ENCODE measurements at regions not wholly inside any gene's neighbourhood (a gene's known extent, or its start where the extent isn't known, plus 50 kb on each side); places are given as distances from the start of the nearest gene placed in this dataset.
"Not testable (repeated sequence)": the region's sequence is repeated elsewhere in the genome, so short reads cannot be mapped to it uniquely, and the experiment has no call there.

DNA sequence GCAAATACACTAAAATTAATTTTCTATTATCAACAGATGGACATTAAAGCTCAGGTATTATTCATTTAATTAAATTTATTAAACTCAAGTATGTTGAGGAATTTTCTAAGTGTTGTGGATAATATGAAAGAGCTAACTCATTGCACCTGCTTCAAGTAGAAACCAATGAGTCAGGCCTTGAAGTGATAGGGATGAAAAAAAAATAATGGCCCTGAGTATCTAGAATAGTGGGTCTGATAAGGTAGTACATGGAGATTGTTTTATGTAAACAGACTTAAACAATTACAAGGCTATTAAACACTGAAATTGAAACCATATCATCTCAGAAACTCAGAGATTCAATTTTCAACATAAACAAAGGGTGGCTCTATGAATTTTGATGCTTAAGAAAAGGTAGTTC lies 857.1 kb upstream of the GBE1 start:
- DNase-seq (ENCODE audit: low spot score): no peak

DNA sequence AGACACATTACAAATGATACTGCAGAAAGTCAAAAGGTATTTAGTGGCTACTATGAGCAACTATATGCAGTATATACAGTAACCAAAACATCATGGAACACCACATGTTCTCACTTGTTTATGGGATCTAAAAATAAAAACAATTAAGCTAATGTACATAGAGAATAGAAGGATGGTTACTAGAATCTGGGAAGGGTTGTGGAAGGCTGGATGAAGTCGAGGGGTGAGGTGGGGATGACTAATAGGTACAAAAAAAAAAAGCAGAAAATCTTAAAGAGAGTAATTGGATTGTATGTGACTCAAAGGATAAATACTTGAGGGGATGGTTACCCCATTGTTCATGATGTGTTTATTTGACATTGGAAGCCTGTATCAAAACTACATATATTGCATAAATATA lies 848.8 kb upstream of the GBE1 start:
- DNase-seq (ENCODE audit: low spot score): no peak

DNA sequence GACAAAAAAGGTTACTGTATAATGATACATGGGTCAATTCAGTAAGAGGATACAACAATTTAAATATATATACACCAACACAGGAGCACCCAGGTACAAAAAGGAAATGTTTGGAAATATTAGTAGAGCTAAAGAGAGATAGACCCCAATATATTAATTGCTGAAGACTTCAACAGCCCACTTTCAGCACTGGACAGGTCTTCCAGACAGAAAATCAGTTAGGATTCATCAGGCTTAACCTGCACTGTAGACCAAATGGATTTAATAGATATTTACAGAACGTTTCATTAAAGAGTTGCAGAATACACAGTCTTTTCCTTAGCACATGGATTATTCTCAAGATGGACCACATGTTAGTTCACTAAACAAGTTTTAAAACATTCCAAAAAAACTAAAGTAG lies 845.9 kb upstream of the GBE1 start:
- no peak for DNase-seq (ENCODE audit: low spot score)

DNA sequence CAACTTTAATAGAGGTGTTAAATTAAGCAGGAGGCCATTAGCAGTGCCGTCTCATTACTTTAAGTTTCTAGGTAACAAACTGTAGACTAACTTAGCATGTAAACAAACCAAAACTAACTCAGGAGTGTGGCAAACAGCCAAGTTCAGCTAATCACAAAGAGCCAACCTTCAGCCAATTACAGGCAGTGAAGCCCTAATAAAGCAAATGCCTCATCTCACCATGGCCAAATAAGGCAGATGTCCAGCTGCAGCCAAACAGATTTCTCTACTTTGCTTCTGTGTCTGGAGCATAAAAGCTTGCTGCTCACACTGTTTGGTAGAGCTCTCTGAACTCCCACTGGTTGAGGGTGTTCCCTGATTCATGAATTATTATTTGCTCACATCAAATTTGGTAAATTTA lies 835.4 kb upstream of the GBE1 start:
- DNase-seq (ENCODE audit: low spot score): no peak

DNA sequence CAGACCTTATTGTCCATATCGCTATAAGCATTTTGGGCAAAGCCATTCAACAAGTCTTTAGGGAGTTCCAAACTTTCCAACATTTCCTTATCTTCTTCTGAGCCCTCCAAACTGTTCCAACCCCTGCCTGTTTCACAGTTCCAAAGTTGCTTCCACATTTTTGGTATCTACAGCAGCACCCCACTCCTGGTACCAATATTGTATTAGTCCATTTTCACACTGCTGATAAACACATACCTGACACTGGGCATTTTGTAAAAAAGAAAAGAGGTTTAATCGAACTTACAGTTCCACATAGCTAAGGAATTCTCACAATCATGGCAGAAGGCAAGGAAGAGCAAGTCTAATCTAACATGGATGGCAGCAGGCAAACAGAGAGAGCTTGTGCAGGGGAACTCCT lies 834.1 kb upstream of the GBE1 start:
- no peak for DNase-seq (ENCODE audit: low spot score)

DNA sequence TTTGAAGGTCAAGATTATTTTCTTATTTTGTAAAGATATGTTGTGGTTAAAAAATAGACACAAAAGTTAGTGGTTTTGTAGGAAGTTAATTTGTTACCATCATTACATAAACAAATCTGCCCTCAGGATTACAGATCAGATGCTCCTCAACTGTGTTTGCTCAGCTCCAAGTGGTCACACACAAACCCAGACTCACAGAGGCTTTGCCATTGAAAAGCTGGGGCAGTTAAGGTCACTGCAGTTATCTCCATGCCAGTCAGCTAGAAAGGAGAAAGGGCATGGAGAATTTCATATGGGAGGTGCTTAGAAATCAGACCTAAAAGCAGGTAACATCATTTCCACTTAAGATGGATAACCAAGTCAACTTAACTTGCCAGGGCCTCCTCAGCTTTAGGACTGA lies 825.7 kb upstream of the GBE1 start:
- no peak for DNase-seq (ENCODE audit: low spot score)

DNA sequence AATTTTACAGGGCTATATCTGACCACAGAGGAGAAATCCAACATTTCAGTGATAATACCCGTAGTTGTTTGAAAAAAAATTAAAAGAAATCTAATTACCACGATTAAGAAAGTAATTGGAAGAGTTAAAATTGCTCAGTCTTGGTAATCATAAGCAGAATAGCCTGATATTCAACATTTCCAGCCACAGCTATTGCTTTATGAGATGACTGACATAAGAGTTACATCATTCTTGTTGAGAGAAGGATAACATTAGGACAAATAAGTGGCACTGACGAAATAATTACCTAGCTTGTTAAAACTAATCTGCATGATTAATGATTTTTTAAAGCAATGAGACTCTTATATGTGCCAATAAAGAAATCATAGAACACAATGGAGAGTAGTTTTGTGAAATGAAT lies 825.0 kb upstream of the GBE1 start:
- no peak for DNase-seq (ENCODE audit: low spot score)

DNA sequence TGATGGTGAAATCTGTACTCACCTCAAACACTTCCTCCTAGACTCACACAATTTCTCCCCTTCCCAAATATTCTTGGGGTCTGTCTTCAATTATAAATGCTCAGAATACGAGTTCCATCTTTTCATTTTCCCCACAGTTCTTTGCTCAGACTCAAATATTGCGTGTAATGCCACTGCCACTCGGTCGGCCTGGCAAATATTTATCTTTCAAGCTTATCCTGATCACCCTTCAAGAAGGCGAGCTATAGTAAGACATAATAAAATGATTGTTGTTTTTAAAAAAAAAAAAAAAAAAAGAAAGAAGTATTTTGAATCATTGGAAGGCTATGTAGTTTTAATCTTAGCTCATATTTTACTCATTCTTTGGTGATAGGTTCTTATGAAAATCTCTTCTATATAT lies 824.6 kb upstream of the GBE1 start:
- not testable (repeated sequence) for DNase-seq (ENCODE audit: low spot score)

DNA sequence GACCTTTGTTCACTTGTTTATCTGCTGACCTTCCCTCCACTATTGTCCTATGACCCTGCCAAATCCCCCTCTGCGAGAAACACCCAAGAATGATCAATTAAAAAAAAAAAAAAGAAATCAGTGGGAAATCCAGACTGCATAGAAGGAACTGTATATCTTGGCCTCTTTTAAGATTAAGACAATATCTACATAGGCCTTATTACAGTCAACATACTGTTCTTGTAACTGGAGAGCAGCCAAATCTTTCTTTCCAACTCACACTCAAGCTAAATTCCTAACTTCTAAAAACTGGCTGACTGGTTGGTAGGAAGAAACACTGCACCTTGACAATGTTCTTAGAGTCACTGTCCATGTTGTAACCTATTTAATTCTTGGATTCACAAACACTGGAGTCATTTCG lies 824.1 kb upstream of the GBE1 start:
- not testable (repeated sequence) for DNase-seq (ENCODE audit: low spot score)

DNA sequence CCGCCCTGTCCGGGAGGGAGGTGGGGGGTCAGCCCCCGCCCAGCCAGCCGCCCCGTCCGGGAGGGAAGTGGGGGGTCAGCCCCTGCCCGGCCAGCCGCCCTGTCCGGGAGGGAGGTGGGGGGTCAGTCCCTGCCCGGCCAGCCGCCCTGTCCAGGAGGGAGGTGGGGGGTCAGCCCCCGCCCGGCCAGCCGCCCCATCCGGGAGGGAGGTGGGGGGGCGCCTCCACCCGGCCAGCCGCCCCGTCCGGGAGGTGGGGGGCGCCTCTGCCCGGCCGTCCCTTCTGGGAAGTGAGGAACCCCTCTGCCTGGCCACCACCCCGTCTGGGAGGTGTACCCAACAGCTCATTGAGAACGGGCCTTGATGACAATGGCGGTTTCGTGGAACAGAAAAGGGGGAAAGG lies 823.4 kb upstream of the GBE1 start:
- not testable (repeated sequence) for DNase-seq (ENCODE audit: low spot score)

DNA sequence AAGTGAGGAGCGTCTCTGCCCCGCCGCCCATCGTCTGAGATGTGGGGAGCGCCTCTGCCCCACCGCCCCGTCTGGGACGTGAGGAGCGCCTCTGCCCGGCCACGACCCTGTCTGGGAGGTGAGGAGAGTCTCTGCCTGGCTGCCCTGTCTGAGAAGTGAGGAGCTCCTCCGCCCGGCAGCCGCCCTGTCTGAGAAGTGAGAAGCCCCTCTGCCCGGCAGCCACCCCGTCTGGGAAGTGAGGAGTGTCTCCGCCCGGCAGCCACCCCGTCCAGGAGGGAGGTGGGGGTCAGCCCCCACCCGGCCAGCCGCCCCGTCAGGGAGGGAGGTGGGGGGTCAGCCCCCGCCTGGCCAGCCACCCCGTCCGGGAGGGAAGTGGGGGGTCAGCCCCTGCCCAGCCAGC lies 823.0 kb upstream of the GBE1 start:
- not testable (repeated sequence) for DNase-seq (ENCODE audit: low spot score)

DNA sequence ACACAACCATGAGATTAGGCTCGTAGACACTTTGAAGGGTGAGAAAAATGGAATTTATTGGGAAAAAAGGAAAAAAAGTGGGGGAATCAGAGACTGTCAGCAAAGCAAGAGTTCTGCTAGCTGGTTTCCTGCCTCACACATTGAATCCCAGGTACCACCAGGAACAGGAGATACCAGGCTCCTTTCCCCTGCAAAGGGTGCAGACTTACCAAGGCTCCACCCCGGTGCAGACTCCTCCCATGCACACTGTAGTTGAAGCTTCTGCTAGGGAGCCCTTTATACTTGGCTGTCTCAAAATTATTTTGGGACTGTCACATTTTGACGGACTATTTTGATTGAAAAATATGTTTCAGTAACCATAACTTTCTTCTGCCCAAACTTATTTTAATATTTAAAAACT lies 819.9 kb upstream of the GBE1 start:
- DNase-seq (ENCODE audit: low spot score): no peak

DNA sequence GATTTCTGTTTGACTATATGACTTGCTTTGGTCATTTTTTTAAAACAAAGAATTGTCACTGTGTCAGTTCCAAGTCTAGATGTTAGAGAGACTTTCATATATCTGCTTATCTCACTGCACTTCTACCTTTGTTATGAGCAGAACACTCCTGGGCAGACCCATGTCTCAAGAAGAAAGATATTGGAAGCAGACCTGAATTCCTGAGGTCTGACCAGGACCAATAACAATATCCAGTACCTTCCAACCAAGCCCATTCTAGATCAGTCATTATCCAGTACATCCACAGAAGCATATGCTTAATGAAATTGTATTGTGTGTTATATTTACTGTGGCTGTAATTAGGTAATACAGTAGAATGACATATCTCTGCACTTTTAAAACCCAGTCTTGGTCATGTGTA lies 811.3 kb upstream of the GBE1 start:
- DNase-seq (ENCODE audit: low spot score): no peak

DNA sequence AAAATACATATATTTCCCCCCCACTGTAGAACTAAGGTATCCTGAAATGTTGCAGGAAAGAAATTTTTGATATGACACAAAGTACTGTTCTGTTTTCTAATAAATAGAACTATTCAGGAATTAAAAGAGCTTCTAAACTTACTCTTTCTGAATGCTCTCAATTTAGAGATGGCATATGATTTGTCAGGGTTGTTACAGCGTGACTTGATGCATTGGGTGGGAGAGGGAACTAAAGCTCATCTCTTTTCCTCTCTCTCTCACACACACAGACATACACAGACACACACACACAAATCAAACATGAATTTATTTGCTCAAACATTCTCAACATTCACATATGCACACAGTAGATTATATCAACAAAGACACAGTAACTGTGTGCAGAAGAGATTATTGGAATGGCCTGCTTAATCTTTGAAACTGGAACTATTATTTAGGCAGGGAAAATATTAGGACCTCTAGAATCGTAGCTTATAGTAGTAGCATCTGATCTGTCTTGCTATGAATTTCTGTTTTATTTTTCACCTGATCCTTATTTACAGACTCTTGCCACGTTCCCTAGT lies 807.4 kb upstream of the GBE1 start:
- DNase-seq (ENCODE audit: low spot score): no peak

DNA sequence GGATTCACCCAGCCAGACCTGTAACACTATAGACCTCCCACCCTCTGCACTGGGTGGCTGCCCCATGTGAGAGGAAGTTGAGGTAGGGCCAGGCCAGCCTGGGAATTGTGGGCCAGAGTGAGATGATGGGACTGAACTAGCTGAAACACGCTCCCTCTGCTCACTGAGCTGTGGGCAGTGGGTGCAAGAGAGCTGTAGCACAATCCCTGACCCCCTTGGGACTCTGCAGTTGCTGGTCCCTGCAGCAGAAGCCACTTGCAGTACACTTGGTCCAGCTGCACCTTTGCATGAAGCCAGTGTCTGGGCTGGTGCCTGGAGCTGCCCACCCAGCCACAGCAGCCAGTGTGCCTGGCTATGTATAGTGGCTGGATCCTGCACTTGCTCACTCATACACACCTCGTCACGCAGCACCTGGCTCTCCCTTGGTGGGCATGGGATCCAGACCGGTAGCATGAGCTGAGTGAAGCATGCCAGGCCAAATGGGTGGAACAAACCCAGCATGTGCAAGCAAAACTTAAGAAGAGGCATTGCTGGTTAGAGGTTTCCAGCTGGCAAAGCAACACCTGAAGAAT lies 805.7 kb upstream of the GBE1 start:
- no peak for DNase-seq (ENCODE audit: low spot score)

DNA sequence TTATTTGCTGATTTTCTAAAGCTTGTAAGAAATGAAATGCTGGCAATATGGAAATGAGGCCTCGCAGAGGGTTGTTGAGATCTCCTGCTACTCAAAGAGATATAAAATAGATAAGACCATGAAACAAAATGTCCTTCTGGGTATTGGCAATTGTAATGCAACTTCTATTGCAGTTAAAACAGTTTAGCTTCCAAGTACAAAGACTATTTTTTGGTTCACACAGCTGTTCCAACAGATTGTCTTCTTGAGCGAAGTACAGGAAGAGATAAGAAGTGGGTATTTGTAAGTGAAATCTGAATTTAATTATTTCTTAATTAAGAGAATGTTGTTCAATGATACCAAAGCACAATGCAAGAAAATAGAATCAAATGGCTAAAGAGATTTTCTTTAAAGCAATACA lies 801.5 kb upstream of the GBE1 start:
- no peak for DNase-seq (ENCODE audit: low spot score)

DNA sequence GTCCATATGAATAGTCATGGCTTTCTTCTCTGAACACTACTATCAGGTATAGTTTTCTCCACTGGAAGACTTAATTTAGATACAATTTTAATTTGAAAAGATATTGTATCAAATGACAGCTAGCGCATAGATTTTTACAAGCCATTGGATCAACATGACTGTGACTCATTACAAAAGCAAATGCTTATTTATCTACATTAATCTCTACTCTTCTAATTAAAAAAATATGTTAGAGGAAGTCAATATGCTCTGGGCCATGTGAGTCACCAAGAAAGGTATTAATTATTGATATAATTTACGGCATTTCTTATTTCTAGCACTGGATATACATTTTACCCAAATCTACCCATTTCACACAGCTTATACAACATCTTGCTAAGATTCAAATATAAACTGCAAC lies 800.3 kb upstream of the GBE1 start:
- DNase-seq (ENCODE audit: low spot score): no peak

DNA sequence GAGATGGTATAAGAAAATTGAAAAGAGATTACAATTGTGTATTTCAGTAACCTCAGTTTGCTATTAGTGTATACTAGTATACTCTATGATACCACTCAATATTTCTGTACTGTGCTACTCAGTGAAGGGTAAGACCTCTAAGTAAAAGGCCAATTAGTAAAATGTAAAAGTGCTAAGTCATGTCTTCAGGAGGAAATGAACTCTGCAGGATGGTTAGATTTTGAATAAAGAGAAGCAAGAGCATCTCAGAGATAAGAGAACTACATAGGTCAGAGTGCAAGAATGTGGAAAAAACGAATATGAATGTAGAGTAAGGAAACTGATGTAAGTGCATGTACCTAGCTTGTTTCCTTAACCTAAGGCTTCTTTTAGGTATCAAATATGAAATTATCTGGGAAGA lies 796.6 kb upstream of the GBE1 start:
- DNase-seq (ENCODE audit: low spot score): no peak

DNA sequence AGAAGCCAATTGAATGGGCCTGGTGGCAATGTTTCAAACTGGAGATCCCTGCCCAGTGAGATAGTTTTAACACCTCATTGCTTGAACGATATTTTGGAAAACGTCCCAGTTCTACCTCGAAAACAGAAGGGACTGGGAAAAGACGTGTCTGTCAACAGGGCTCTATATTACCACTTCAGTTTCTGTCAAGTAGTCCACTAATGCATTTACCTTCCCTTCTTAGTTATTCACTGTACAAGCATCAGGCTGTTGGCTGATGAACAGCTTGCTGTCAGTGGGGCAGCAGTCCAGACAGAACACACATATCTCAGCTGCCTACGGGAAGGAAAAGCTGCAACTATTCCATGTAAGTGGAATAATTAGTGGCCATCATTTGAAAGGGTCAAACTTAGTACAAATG lies 794.7 kb upstream of the GBE1 start:
- no peak for DNase-seq (ENCODE audit: low spot score)

DNA sequence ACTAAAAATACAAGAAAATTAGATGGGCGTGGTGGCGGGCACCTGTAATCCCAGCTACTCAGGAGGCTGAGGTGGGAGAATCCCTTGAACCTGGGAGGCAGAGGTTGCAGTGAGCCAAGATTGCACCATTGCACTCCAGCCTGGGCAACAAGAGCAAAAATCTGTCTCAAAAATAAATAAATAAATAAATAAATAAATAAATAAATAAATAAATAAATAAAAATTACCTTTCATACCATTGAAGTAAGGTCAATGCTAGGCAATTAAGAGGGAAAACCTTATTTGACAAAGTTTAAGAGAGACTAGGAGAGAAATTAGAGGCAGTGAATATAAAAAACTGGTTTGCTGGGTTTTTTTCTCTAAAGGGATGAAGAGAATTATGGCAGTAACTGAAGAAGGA lies 781.1 kb upstream of the GBE1 start:
- not testable (repeated sequence) for DNase-seq (ENCODE audit: low spot score)

DNA sequence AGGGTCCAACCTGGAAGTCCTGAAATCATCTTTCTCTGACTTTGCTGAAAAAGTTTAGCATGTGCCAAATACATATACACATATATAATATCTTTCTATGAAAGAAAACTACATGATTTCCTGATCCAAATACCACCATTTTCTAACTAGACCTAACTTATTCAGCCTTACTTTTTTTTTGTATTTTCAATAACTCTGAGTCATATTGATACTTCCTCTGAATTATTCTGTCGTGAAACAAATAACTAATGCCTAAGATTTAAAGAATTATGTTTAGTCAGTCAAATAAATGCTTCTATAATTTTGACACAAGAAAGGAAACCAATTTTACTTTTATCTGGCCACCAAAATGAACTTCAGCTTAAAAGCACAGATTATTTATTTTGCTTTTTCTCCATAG lies 760.2 kb upstream of the GBE1 start:
- no peak for DNase-seq (ENCODE audit: low spot score)

DNA sequence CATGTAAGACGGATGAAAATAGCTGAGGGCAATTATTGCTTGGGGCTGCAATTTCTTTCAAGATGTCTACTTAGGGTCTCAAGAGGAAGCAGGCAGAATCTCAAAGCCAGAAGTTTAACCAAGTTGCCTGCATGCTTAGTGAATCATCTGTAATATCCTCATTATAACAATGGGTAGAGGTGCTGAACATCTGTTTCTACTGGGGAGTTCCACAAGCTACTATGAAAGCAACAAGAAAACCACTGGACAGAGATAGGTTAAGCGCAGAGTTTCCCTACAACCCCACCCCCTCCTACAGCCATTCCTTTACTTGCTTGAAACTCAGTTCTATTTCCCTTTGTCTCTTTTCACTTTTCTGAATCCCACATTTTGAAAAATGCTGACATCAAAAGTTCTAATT lies 759.4 kb upstream of the GBE1 start:
- no peak for DNase-seq (ENCODE audit: low spot score)

DNA sequence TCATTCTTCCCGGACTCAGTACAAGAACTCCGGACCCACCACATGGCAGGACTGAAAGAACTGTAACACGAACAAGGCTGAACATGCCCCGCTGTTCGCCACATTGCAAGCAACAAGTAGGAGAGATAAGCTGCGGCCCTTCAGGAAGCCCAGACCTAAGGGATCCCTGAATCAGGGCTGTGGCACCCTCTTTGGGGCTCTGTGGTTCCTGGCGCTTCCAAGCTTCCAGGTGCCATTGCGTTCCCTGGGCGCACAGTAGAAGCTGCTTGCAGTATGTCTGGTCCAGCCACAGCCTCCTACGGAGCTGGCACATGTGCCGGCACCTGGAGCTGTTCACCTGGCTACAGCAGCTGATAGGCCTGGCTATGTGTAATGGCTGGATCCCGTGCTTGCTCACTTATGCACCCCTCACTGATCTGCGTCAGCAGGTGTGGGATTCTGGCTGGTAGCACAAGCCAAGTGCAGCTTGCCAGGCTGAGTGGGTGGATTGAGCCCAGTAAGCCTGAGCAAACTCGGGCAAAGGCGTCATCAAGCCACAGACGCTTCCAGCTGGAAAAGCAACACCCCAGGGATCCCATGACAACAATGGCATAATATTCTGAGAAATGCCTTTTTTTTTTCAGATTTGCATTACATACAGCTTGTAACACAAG lies 748.6 kb upstream of the GBE1 start:
- DNase-seq (ENCODE audit: low spot score): no peak

All from SK-N-DZ (cell line).